ENCODE measurements at regions not wholly inside any gene's neighbourhood (a gene's known extent, or its start where the extent isn't known, plus 50 kb on each side); places are given as distances from the start of the nearest gene placed in this dataset.

GRCh38 chr1:80181418-80181817 is 1174.9 kb upstream of the ADGRL4 start:
- ATAC-seq (ENCODE audit: low read depth in 2 of 2), result no peak
- no peak overlapping the region for H3K27ac ChIP-seq (ENCODE audit: insufficient read depth, low read length, poor library complexity, severe bottlenecking)
- peaks cover 2 to 11% (median 6%) of the 10 kb centered on the region in 7 donors for H3K9me3 Mint-ChIP-seq
- no peaks in the 10 kb centered on the region for H3K27me3 Mint-ChIP-seq
- no peaks in the 10 kb centered on the region for H3K9me3 ChIP-seq (ENCODE audit: control insufficient read depth in 2 of 2, low read length in 2 of 2)
- H3K4me1 ChIP-seq (ENCODE audit: control insufficient read depth, insufficient read depth, low read length, poor library complexity, severe bottlenecking), result no peaks in the 10 kb centered on the region
- H3K36me3 Mint-ChIP-seq, result no peaks in the 10 kb centered on the region
- no peak overlapping the region for H3K4me3 Mint-ChIP-seq
- no peaks in the 10 kb centered on the region for H3K4me1 Mint-ChIP-seq
- H3K27me3 ChIP-seq (ENCODE audit: control insufficient read depth, insufficient read depth, low read length), result no peaks in the 10 kb centered on the region
- no peak overlapping the region for H3K27ac Mint-ChIP-seq
- no peaks in the 10 kb centered on the region for H3K36me3 ChIP-seq (ENCODE audit: control insufficient read depth, insufficient read depth, low read length)
- H3K4me3 ChIP-seq (ENCODE audit: low read depth, low read length), result no peak overlapping the region
- DNase-seq, result no peak

- H3K4me1 Mint-ChIP-seq, result no peaks in the 10 kb centered on the region
- H3K9me3 Mint-ChIP-seq, result peaks cover 1 to 12% (median 4%) of the 10 kb centered on the region in 7 donors
- no peak overlapping the region for H3K4me3 ChIP-seq (ENCODE audit: low read depth, low read length)
- H3K4me1 ChIP-seq (ENCODE audit: control insufficient read depth, insufficient read depth, low read length, poor library complexity, severe bottlenecking), result no peaks in the 10 kb centered on the region
- no peaks in the 10 kb centered on the region for H3K27me3 ChIP-seq (ENCODE audit: control insufficient read depth, insufficient read depth, low read length)
- no peak for ATAC-seq (ENCODE audit: low read depth in 2 of 2)
- no peak overlapping the region for H3K4me3 Mint-ChIP-seq
- no peaks in the 10 kb centered on the region for H3K36me3 ChIP-seq (ENCODE audit: control insufficient read depth, insufficient read depth, low read length)
- no peak overlapping the region for H3K27ac Mint-ChIP-seq
- H3K27me3 Mint-ChIP-seq, result no peaks in the 10 kb centered on the region
- no peaks in the 10 kb centered on the region for H3K9me3 ChIP-seq (ENCODE audit: control insufficient read depth in 2 of 2, low read length in 2 of 2)
- DNase-seq, result no peak
- H3K27ac ChIP-seq (ENCODE audit: insufficient read depth, low read length, poor library complexity, severe bottlenecking), result no peak overlapping the region
- H3K36me3 Mint-ChIP-seq, result no peaks in the 10 kb centered on the region
Measured at GRCh38 chr1:80171631-80172030, 1165.1 kb upstream of the ADGRL4 start.

GRCh38 chr1:80170811-80171485 is 1164.4 kb upstream of the ADGRL4 start:
- no peaks in the 10 kb centered on the region for H3K27me3 Mint-ChIP-seq
- Histone ChIP-seq H3K9me3 (ENCODE audit: control insufficient read depth in 2 of 2, low read length in 2 of 2) (no peaks in the 10 kb centered on the region), H3K4me1 (ENCODE audit: control insufficient read depth, insufficient read depth, low read length, poor library complexity, severe bottlenecking) (no peaks in the 10 kb centered on the region), H3K36me3 (ENCODE audit: control insufficient read depth, insufficient read depth, low read length) (no peaks in the 10 kb centered on the region), H3K27ac (ENCODE audit: insufficient read depth, low read length, poor library complexity, severe bottlenecking) (no peak overlapping the region), H3K4me3 (ENCODE audit: low read depth, low read length) (no peak overlapping the region), H3K27me3 (ENCODE audit: control insufficient read depth, insufficient read depth, low read length) (no peaks in the 10 kb centered on the region)
- H3K36me3 Mint-ChIP-seq, result no peaks in the 10 kb centered on the region
- no peak overlapping the region for H3K4me3 Mint-ChIP-seq
- peaks cover 1 to 8% (median 4%) of the 10 kb centered on the region in 7 donors for H3K9me3 Mint-ChIP-seq
- DNase-seq, result no peak
- H3K27ac Mint-ChIP-seq, result no peak overlapping the region
- H3K4me1 Mint-ChIP-seq, result no peaks in the 10 kb centered on the region
- ATAC-seq (ENCODE audit: low read depth in 2 of 2), result no peak

- no peaks in the 10 kb centered on the region for H3K4me1 ChIP-seq (ENCODE audit: control insufficient read depth, insufficient read depth, low read length, poor library complexity, severe bottlenecking)
- H3K9me3 Mint-ChIP-seq, result peaks cover 2 to 20% (median 5%) of the 10 kb centered on the region in 7 donors
- no peaks in the 10 kb centered on the region for H3K36me3 ChIP-seq (ENCODE audit: control insufficient read depth, insufficient read depth, low read length)
- H3K4me1 Mint-ChIP-seq, result no peaks in the 10 kb centered on the region
- H3K9me3 ChIP-seq (ENCODE audit: control insufficient read depth in 2 of 2, low read length in 2 of 2), result no peaks in the 10 kb centered on the region
- no peak for DNase-seq
- H3K4me3 Mint-ChIP-seq, result no peak overlapping the region
- ATAC-seq (ENCODE audit: low read depth in 2 of 2), result no peak
- no peaks in the 10 kb centered on the region for H3K27me3 ChIP-seq (ENCODE audit: control insufficient read depth, insufficient read depth, low read length)
- H3K4me3 ChIP-seq (ENCODE audit: low read depth, low read length), result no peak overlapping the region
- no peak overlapping the region for H3K27ac ChIP-seq (ENCODE audit: insufficient read depth, low read length, poor library complexity, severe bottlenecking)
- no peaks in the 10 kb centered on the region for H3K36me3 Mint-ChIP-seq
- no peaks in the 10 kb centered on the region for H3K27me3 Mint-ChIP-seq
- H3K27ac Mint-ChIP-seq, result no peak overlapping the region
Measured at GRCh38 chr1:80164150-80164549, 1157.6 kb upstream of the ADGRL4 start.

- Mint-ChIP-seq H3K9me3 (peaks cover 2 to 20% (median 5%) of the 10 kb centered on the region in 7 donors), H3K4me3 (no peak overlapping the region), H3K27ac (no peak overlapping the region), H3K36me3 (no peaks in the 10 kb centered on the region), H3K4me1 (no peaks in the 10 kb centered on the region), H3K27me3 (no peaks in the 10 kb centered on the region)
- no peaks in the 10 kb centered on the region for H3K36me3 ChIP-seq (ENCODE audit: control insufficient read depth, insufficient read depth, low read length)
- no peak overlapping the region for H3K27ac ChIP-seq (ENCODE audit: insufficient read depth, low read length, poor library complexity, severe bottlenecking)
- H3K27me3 ChIP-seq (ENCODE audit: control insufficient read depth, insufficient read depth, low read length), result no peaks in the 10 kb centered on the region
- DNase-seq (no peak), ATAC-seq (ENCODE audit: low read depth in 2 of 2) (no peak)
- H3K4me3 ChIP-seq (ENCODE audit: low read depth, low read length), result no peak overlapping the region
- no peaks in the 10 kb centered on the region for H3K9me3 ChIP-seq (ENCODE audit: control insufficient read depth in 2 of 2, low read length in 2 of 2)
- no peaks in the 10 kb centered on the region for H3K4me1 ChIP-seq (ENCODE audit: control insufficient read depth, insufficient read depth, low read length, poor library complexity, severe bottlenecking)
Measured at GRCh38 chr1:80163686-80164085, 1157.2 kb upstream of the ADGRL4 start.

- Mint-ChIP-seq H3K36me3 (no peaks in the 10 kb centered on the region), H3K9me3 (peaks cover 2 to 30% (median 9%) of the 10 kb centered on the region in 7 donors), H3K27ac (no peak overlapping the region), H3K27me3 (no peaks in the 10 kb centered on the region), H3K4me3 (no peak overlapping the region), H3K4me1 (no peaks in the 10 kb centered on the region)
- no peak overlapping the region for H3K4me3 ChIP-seq (ENCODE audit: low read depth, low read length)
- H3K36me3 ChIP-seq (ENCODE audit: control insufficient read depth, insufficient read depth, low read length), result no peaks in the 10 kb centered on the region
- peaks cover under 1 to 2% of the 10 kb centered on the region in 2 experiments for H3K9me3 ChIP-seq (ENCODE audit: control insufficient read depth in 2 of 2, low read length in 2 of 2)
- no peak overlapping the region for H3K27ac ChIP-seq (ENCODE audit: insufficient read depth, low read length, poor library complexity, severe bottlenecking)
- ATAC-seq (ENCODE audit: low read depth in 2 of 2) (no peak), DNase-seq (no peak)
- H3K4me1 ChIP-seq (ENCODE audit: control insufficient read depth, insufficient read depth, low read length, poor library complexity, severe bottlenecking), result no peaks in the 10 kb centered on the region
- no peaks in the 10 kb centered on the region for H3K27me3 ChIP-seq (ENCODE audit: control insufficient read depth, insufficient read depth, low read length)
Measured at GRCh38 chr1:80158771-80159170, 1152.2 kb upstream of the ADGRL4 start.

- Histone ChIP-seq H3K36me3 (ENCODE audit: control insufficient read depth, insufficient read depth, low read length) (no peaks in the 10 kb centered on the region), H3K27me3 (ENCODE audit: control insufficient read depth, insufficient read depth, low read length) (no peaks in the 10 kb centered on the region), H3K4me3 (ENCODE audit: low read depth, low read length) (no peak overlapping the region), H3K9me3 (ENCODE audit: control insufficient read depth in 2 of 2, low read length in 2 of 2) (peaks cover 2 to 6% of the 10 kb centered on the region in 2 experiments), H3K4me1 (ENCODE audit: control insufficient read depth, insufficient read depth, low read length, poor library complexity, severe bottlenecking) (no peaks in the 10 kb centered on the region), H3K27ac (ENCODE audit: insufficient read depth, low read length, poor library complexity, severe bottlenecking) (no peak overlapping the region)
- H3K27ac Mint-ChIP-seq, result no peak overlapping the region
- no peaks in the 10 kb centered on the region for H3K27me3 Mint-ChIP-seq
- no peaks in the 10 kb centered on the region for H3K4me1 Mint-ChIP-seq
- H3K4me3 Mint-ChIP-seq, result no peak overlapping the region
- no peaks in the 10 kb centered on the region for H3K36me3 Mint-ChIP-seq
- peaks cover 2 to 32% (median 9%) of the 10 kb centered on the region in 7 donors for H3K9me3 Mint-ChIP-seq
- ATAC-seq (ENCODE audit: low read depth in 2 of 2), result no peak
- no peak for DNase-seq
Measured at GRCh38 chr1:80158266-80158665, 1151.7 kb upstream of the ADGRL4 start.

- H3K9me3 Mint-ChIP-seq, result peaks cover 0 to 33% (median 10%) of the 10 kb centered on the region in 7 donors
Measured at GRCh38 chr1:80155371-80155770, 1148.8 kb upstream of the ADGRL4 start.

More at GRCh38 chr1:80155371-80155770, 1148.8 kb upstream of the ADGRL4 start:
- peaks cover 6% of the 10 kb centered on the region in 2 experiments for H3K9me3 ChIP-seq (ENCODE audit: control insufficient read depth in 2 of 2, low read length in 2 of 2)
- H3K27me3 ChIP-seq (ENCODE audit: control insufficient read depth, insufficient read depth, low read length), result no peaks in the 10 kb centered on the region
- H3K27ac Mint-ChIP-seq, result no peak overlapping the region
- ATAC-seq (ENCODE audit: low read depth in 2 of 2) (no peak), DNase-seq (no peak)
- no peaks in the 10 kb centered on the region for H3K36me3 ChIP-seq (ENCODE audit: control insufficient read depth, insufficient read depth, low read length)
- H3K36me3 Mint-ChIP-seq, result no peaks in the 10 kb centered on the region
- H3K4me1 ChIP-seq (ENCODE audit: control insufficient read depth, insufficient read depth, low read length, poor library complexity, severe bottlenecking), result no peaks in the 10 kb centered on the region
- H3K27ac ChIP-seq (ENCODE audit: insufficient read depth, low read length, poor library complexity, severe bottlenecking), result no peak overlapping the region
- H3K27me3 Mint-ChIP-seq, result no peaks in the 10 kb centered on the region
- H3K4me3 ChIP-seq (ENCODE audit: low read depth, low read length), result no peak overlapping the region
- H3K4me3 Mint-ChIP-seq, result no peak overlapping the region
- no peaks in the 10 kb centered on the region for H3K4me1 Mint-ChIP-seq
